SKM-1 treated with dmso at 0.1 percent for 144 hours (cell line): ENCODE measurements at regions not wholly inside any gene's neighbourhood (a gene's known extent, or its start where the extent isn't known, plus 50 kb on each side); places are given as distances from the start of the nearest gene placed in this dataset.

Experiments
- DNase-seq: peaks from one replicate; lab custom pipeline; 2025; ENCODE audit not compliant: unreplicated experiment; lab: John Stamatoyannopoulos, UW

DNA sequence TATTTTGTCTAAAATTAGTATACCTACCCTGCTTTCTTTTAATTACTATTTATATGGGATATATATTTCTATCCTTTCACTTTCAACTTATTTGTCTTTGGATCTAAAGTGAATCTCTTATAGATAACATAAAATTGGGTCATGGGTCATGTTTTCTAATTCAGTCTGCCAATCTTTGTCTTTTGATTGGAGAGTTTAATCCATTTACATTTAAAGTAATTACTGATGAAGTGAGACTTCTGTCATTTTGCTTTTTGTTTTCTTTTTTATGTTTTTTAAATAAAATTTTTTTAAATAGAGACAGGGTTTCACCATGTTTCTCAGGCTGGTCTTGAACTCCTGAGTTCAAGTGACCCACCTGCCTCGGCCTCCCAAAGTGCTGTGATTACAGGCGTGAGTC, 50.5 kb upstream of the PRDM1 start:
- DNase-seq = no peak

GRCh38 chr6:106033806-106034205, 52.3 kb upstream of the PRDM1 start:
- no peak for DNase-seq

DNA sequence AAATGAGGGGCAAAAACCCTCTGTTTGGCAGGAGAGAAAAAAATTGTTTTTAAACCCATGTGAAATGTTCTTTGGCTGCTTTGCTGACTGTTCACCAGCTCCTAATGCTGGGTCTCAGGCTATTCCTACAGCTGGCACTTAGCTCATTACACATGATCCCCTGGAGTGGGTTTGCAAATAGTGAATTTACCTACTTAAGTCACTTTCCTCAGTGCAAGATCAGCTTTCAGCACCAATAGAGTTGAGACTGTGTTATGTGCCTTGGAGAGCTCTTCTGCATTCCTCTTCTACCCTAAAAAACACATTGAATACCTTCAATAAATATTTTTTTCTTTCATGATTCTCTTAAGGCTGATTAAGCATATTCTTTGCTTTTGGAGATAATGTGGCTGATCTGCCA, 58.4 kb upstream of the PRDM1 start:
- DNase-seq = no peak

DNA sequence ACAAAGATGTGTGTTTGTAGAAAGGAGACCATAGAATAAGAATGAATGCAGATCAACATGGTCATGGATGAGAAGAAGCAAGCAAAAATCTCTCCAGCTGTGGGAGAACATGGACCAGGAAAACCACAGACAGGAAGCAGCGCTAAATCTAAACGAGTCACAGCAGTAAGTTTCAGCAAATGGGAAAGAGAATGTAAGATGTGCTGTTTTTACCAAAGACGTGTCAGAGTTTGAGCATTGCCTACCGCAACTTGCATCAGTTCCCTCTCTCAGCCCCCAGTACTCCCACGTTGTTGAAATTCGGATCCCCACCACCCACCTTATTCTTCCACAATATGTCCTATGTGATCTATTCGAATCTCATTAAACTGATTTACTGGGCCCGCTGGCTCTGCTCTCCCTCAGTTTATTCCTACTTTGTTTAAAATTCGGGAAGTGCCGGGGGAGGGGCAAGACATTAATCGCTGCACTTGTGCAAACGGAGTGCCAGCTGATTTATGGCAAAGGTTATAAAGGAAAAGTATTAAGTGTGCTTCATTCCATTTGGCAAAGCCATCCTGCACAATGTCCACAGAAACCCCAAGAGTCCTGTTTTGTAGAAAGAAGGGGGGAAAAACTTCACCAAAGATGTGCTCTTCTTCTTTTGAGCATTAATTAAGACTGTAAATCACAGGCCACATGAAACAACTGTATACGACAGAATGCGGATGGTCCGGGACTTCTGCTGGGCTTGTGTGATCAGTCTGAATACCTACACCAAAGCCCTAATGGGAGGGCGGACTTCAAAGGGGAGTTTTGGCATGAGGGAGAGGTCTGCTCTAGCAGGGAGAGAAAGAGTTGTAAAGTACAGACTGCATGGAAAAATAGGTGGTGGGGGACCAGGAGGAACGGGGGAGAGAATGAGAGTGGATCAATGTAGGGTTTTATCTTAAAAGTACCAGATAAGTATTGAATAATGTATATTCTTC, 59.1 kb upstream of the PRDM1 start:
- no peak for DNase-seq

DNA sequence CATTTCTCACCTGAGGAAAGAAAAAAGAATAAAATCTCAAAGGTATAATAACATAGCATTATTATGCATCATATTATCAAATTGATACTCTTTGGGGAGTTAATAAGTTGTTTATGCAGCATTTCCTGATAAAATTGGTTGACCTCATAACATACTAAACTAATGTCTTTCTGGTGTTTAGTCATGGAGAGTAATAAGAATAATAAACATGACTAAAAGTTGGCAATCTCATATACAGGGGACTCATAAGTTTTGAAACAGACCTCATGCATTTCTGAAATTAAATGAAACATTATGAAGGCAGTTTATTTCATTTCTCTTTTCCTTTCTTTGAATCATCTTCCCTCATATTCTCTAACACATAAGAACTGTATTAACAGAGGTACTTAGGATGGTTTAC, 60.5 kb upstream of the PRDM1 start:
- no peak for DNase-seq

- no peak for DNase-seq
Measured at GRCh38 chr6:106022801-106023200, 63.3 kb upstream of the PRDM1 start.

DNA sequence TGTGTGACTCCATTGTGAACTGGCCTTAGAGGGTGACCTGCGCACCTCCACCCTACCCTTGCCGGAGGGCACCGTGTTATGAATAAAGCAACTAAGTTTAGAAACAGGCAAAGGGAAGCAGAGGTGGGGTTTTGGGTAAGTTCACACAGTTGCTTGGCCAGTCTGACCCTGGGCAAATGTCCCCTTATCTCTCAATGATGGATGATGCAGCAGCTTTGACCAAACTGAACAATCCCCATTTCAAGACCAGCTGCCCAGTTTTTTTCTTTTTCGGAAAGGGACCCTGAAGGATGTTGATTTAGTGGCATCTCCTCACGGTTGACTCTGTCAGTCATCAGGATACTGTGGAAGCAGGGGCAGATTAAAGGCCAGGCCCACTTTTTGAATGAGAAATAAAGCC, 68.7 kb upstream of the PRDM1 start:
- DNase-seq = no peak

GRCh38 chr6:106014955-106015354, 71.2 kb upstream of the PRDM1 start:
- no peak for DNase-seq

DNA sequence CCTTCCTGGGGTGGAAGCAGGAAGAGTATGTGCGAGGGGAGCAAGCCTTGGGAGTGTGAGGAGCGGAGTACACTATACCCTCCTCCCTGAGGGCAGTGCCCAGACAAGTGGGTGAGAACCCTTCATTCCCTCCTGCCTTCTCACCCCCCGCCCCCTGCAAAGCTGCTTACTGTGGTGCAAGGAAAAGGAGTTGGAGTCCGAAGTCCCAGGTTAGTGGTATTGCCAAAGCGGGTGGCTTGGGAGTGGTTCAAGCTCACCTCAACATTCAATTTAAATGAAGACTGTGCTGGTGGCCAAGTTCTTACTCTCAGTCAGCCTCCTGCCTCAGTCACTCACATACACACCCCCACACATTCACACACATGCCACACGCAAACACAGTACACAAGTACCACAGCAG, 74.7 kb upstream of the PRDM1 start:
- no peak for DNase-seq

- DNase-seq = no peak
Measured at GRCh38 chr6:106005954-106006353, 80.2 kb upstream of the PRDM1 start.

- DNase-seq = no peak
Measured at GRCh38 chr6:106005013-106005412, 81.1 kb upstream of the PRDM1 start.

- DNase-seq = no peak
Measured at GRCh38 chr6:106003268-106003987, 82.7 kb upstream of the PRDM1 start.

GRCh38 chr6:106002005-106002404, 84.1 kb upstream of the PRDM1 start:
- no peak for DNase-seq

DNA sequence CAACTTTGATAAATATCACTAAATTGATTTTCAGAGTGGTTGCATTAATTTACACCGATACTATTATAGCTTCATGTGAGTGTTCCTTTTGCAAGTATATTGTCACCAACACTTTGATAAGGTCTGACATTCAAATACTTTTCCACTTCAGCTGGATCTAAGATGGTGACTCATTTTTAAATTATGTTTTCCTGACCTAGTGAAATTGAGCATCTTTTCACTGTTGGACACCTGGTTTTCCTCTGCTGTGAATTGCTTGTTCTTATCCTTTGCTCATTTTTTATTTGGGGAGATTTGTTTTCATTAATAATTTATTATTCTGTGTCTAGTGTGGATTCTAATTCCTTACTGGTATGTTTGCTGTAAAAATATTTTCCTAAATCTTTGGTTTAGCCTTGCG, 85.2 kb upstream of the PRDM1 start:
- no peak for DNase-seq

DNA sequence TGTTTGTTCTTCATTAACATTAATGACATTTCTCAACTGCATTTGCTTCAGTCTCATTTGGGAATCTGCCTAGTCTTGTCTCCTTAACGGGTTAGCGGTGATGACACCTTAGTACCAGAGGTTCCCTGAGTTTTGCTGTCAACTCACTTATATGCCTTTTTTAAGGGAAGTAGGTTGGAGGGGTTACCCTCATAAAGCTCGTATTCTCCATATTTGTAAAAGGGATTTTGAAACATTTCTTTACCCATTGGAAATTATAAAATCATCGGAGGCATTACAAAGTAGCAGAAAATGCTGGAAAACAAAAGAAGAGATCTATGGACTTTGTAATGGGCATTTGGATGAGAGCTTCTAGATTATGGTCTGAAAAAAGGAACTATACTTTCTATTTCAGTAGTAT, 88.7 kb upstream of the PRDM1 start:
- no peak for DNase-seq

DNA sequence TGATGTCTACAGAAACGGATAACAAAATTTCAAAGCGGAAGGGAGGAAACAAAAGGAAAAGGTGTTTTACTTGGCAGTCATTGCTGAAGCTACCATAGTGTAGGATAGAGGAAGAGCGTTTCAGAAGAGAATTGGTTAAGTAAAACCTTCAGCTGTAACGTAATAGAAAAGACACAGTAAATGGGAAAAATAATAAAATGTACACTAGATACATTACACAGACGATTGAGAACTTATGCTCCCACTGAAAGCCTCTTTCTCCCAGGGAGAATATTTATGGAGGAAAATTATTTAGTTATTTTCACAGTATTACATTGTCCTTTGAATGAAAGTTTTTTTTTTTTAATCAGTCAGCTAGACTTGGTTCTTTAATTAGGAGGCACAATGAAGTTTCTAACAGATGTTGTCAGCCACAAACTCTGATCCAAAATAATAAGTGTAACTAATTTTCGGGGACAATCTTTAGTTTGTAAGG, 90.7 kb upstream of the PRDM1 start:
- DNase-seq = no peak

- DNase-seq = peak; percentile 61
Measured at GRCh38 chr6:105994591-105995390, 91.3 kb upstream of the PRDM1 start.

- peak; percentile 49 for DNase-seq
Measured at GRCh38 chr6:105994118-105994590, 92.0 kb upstream of the PRDM1 start.

- DNase-seq = no peak
Measured at GRCh38 chr6:105993341-105994117, 92.6 kb upstream of the PRDM1 start.

GRCh38 chr6:105992315-105992961, 93.7 kb upstream of the PRDM1 start:
- peak; percentile 72 for DNase-seq
